Smooth muscle cell (in vitro differentiated cells): ENCODE measurements at regions not wholly inside any gene's neighbourhood (a gene's known extent, or its start where the extent isn't known, plus 50 kb on each side); places are given as distances from the start of the nearest gene placed in this dataset.

ENCODE experiments used
- DNase-seq: peaks from one replicate; lab custom pipeline; 2025; ENCODE audit not compliant: unreplicated experiment; lab: John Stamatoyannopoulos, UW
- H2AFZ ChIP-seq: fragments of 200-600 bp; sonication (generic); 2 replicates; pipeline ENCODE4 v1.6.0; 2016; ENCODE audit warnings: antibody characterized with exemption, low read depth, mild to moderate bottlenecking
- H3F3A ChIP-seq: fragments of 200-600 bp; sonication (generic); 2 replicates; pipeline ENCODE4 v1.6.0; 2017; ENCODE audit warnings: antibody characterized with exemption, low read depth
- H3K27ac ChIP-seq: fragments of 200-600 bp; sonication (generic); 2 replicates; pipeline ENCODE4 v1.5.1; 2016; ENCODE audit warnings: low read depth, mild to moderate bottlenecking
- H3K27me3 ChIP-seq: fragments of 200-600 bp; sonication (generic); 2 replicates; pipeline ENCODE4 v1.6.1; 2016; ENCODE audit warnings: low read depth, mild to moderate bottlenecking
- H3K36me3 ChIP-seq: fragments of 200-600 bp; sonication (generic); 2 replicates; pipeline ENCODE4 v1.5.1; 2016; ENCODE audit warnings: low read depth
- H3K4me1 ChIP-seq: fragments of 200-600 bp; sonication (generic); 2 replicates; pipeline ENCODE4 v1.5.1; 2016; ENCODE audit warnings: low read depth
- H3K4me2 ChIP-seq: fragments of 200-600 bp; sonication (generic); 2 replicates; pipeline ENCODE4 v1.6.0; 2016; ENCODE audit warnings: mild to moderate bottlenecking
- H3K4me3 ChIP-seq: fragments of 200-600 bp; sonication (generic); 2 replicates; pipeline ENCODE4 v1.5.1; 2016; ENCODE audit warnings: mild to moderate bottlenecking
- H3K79me2 ChIP-seq: fragments of 200-600 bp; sonication (generic); 2 replicates; pipeline ENCODE4 v1.6.0; 2016; ENCODE audit warnings: low read depth, mild to moderate bottlenecking
- H3K9ac ChIP-seq: fragments of 200-600 bp; sonication (generic); 2 replicates; pipeline ENCODE4 v1.6.0; 2016; ENCODE audit warnings: low read depth
- H3K9me3 ChIP-seq: fragments of 200-600 bp; sonication (generic); replicated peaks from 2 replicates; pipeline ENCODE4 v1.5.1; 2016; ENCODE audit warnings: low read depth
- H4K20me1 ChIP-seq: fragments of 200-600 bp; sonication (generic); 2 replicates; pipeline ENCODE4 v1.6.0; 2016; ENCODE audit warnings: low read depth
- CTCF ChIP-seq: fragments of 200-600 bp; sonication (generic); IDR thresholded peaks from 2 replicates; pipeline ENCODE4 v1.5.1; 2017; ENCODE audit warnings: borderline replicate concordance, mild to moderate bottlenecking, antibody characterized with exemption; ENCODE audit not compliant: insufficient read depth, poor library complexity, severe bottlenecking
- WGBS: methylation state at CpG from one replicate; pipeline ENCODE4 v1.1.7; 2016; ENCODE audit warnings: low lambda C conversion rate; 5-methylcytosine and 5-hydroxymethylcytosine counted together

GRCh38 chr5:172572440-172572839 lies 68.6 kb upstream of the NEURL1B start:
- Histone ChIP-seq H3K4me1 (peaks cover 15% of the 10 kb centered on the region), H3K36me3 (no peaks in the 10 kb centered on the region), H3K4me3 (no peak overlapping the region), H3K9ac (no peak overlapping the region), H3K9me3 (no peaks in the 10 kb centered on the region), H2AFZ (no peak overlapping the region), H3K27me3 (no peaks in the 10 kb centered on the region), H3F3A (no peaks in the 10 kb centered on the region), H3K27ac (no peak overlapping the region), H3K79me2 (no peaks in the 10 kb centered on the region), H3K4me2 (no peak overlapping the region), H4K20me1 (no peaks in the 10 kb centered on the region)
- no peak for DNase-seq
- 82% methylated on average over 3 of the region's 3 CpGs for WGBS
- TF ChIP-seq CTCF = no peak

GRCh38 chr5:172571892-172572291 lies 69.2 kb upstream of the NEURL1B start:
- no peak for TF ChIP-seq CTCF
- H3K4me3 ChIP-seq = no peak overlapping the region
- no peaks in the 10 kb centered on the region for H3K79me2 ChIP-seq
- H3K4me2 ChIP-seq = no peak overlapping the region
- no peak overlapping the region for H3K9ac ChIP-seq
- H3K27ac ChIP-seq = no peak overlapping the region
- peaks cover 15% of the 10 kb centered on the region for H3K4me1 ChIP-seq
- H3K27me3 ChIP-seq = no peaks in the 10 kb centered on the region
- no peaks in the 10 kb centered on the region for H3F3A ChIP-seq
- DNase-seq = no peak
- H3K36me3 ChIP-seq = no peaks in the 10 kb centered on the region
- H2AFZ ChIP-seq = no peak overlapping the region
- H4K20me1 ChIP-seq = no peaks in the 10 kb centered on the region
- 94% methylated on average over 8 of the region's 8 CpGs for WGBS
- no peaks in the 10 kb centered on the region for H3K9me3 ChIP-seq

- no peak for DNase-seq
- no peak for TF ChIP-seq CTCF
- Histone ChIP-seq H3K4me2 (no peak overlapping the region), H3K4me1 (peaks cover 15% of the 10 kb centered on the region), H2AFZ (no peak overlapping the region), H3K27ac (no peak overlapping the region), H3K79me2 (no peaks in the 10 kb centered on the region), H3K9ac (no peak overlapping the region), H3K9me3 (no peaks in the 10 kb centered on the region), H3K4me3 (no peak overlapping the region), H3F3A (no peaks in the 10 kb centered on the region), H3K36me3 (no peaks in the 10 kb centered on the region), H3K27me3 (no peaks in the 10 kb centered on the region), H4K20me1 (no peaks in the 10 kb centered on the region)
- WGBS = 84% methylated on average over 3 of the region's 3 CpGs
Observed at GRCh38 chr5:172571413-172571812, 69.7 kb upstream of the NEURL1B start.

GRCh38 chr5:172570594-172571334 lies 70.3 kb upstream of the NEURL1B start:
- no peak overlapping the region for H3K4me3 ChIP-seq
- no peak for DNase-seq
- H3K27ac ChIP-seq = no peak overlapping the region
- no peaks in the 10 kb centered on the region for H3K36me3 ChIP-seq
- no peaks in the 10 kb centered on the region for H4K20me1 ChIP-seq
- no peaks in the 10 kb centered on the region for H3K27me3 ChIP-seq
- H3F3A ChIP-seq = no peaks in the 10 kb centered on the region
- 83% methylated on average over 3 of the region's 3 CpGs for WGBS
- H3K9ac ChIP-seq = no peak overlapping the region
- H3K4me1 ChIP-seq = peaks cover 15% of the 10 kb centered on the region
- no peak for TF ChIP-seq CTCF
- no peak overlapping the region for H2AFZ ChIP-seq
- H3K9me3 ChIP-seq = no peaks in the 10 kb centered on the region
- no peak overlapping the region for H3K4me2 ChIP-seq
- H3K79me2 ChIP-seq = no peaks in the 10 kb centered on the region
